22Rv1 (cell line): ENCODE measurements at regions not wholly inside any gene's neighbourhood (a gene's known extent, or its start where the extent isn't known, plus 50 kb on each side); places are given as distances from the start of the nearest gene placed in this dataset.

ENCODE experiments used
- CTCF ChIP-seq: fragments of 450-650 bp; IDR thresholded peaks from 2 replicates; pipeline ENCODE4 v1.5.1; 2017; ENCODE audit warnings: mild to moderate bottlenecking
- ZFX ChIP-seq: fragments of 450-650 bp; IDR thresholded peaks from 2 replicates; pipeline ENCODE4 v1.6.1; 2017; ENCODE audit warnings: antibody characterized with exemption, borderline replicate concordance

DNA sequence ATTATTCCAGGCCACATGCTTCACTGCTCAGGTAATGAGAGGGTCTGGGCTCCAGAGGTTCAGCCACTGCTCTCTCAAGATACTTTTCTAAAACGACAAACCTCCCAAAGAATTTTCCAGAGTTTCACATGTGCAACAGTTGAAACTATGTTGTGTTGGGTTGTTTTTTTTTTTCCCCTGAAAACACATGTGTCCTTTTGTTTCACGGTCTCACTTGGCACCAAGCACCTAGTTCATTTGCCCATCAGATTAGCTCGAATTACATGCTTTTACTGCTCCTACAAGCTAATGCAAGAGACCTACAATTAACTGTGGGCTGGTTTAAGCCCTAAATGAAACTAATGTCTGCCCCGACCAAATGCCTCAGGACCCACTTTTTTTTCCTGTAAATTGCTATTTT, 313.3 kb downstream of the FGFR2 start:
- no peak for TF ChIP-seq CTCF
- TF ChIP-seq ZFX = no peak
